Islet precursor cell (in vitro differentiated cells): ENCODE measurements at regions not wholly inside any gene's neighbourhood (a gene's known extent, or its start where the extent isn't known, plus 50 kb on each side); places are given as distances from the start of the nearest gene placed in this dataset.
"Not testable (repeated sequence)": the region's sequence is repeated elsewhere in the genome, so short reads cannot be mapped to it uniquely, and the experiment has no call there.

Experiments
- DNase-seq: peaks from one replicate; pipeline ENCODE4 v3.0.0-alpha.2; 2018

DNA sequence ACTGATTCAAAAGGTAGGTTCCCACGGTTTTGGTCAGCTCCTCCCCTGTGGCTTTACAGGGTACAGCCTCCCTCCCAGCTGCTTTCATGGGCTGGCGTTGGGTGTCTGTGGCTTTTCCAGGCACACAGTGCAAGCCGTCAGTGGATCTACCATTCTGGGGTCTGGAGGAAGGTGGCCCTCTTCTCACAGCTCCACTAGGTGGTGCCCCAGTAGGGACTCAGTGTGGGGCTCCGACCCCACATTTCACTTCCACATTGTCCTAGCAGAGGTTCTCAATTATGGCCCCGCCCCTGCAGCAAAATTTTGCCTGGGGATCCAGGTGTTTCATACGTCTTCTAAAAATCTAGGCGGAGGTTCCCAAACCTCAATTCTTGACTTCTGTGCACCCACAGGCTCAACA, 324.6 kb upstream of the PHF14 start:
- DNase-seq = not testable (repeated sequence)

DNA sequence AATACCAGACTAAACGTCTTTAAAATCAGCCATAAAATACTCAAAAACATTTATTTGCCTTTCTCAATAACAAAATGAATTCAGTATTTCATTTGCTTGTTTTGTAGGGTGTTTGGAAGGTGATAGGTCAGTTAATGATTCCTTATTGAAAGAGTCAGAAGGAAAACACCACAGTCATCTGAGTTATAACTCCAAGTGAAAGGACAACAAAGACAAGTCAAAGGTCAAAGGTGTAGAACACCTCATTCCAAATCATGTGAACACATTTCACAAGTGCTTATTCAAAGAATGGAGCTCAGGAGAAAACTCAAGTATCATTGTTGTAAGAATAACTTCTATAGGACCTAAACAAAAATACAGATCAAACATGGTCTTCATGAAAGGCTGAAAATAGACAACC, 318.6 kb upstream of the PHF14 start:
- DNase-seq = no peak

DNA sequence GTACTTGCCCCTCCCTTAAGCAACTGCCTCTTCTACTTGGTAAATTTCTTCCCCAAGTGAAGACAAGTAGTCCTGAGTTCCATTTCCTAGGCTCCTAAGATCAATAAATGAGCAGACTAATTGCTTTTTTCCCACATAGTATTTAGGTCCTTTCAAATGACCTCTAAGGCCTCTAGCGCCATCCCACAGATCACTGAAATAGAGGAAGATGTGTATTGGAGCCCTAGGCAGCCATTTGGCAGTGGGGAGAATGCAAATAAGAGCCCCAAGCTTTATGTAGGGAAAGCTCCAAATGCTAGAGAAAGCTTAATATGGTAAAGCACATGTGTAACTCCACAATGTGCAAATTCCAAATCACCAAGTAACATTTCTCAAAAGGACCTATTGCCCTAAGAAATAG, 316.5 kb upstream of the PHF14 start:
- DNase-seq = no peak

DNA sequence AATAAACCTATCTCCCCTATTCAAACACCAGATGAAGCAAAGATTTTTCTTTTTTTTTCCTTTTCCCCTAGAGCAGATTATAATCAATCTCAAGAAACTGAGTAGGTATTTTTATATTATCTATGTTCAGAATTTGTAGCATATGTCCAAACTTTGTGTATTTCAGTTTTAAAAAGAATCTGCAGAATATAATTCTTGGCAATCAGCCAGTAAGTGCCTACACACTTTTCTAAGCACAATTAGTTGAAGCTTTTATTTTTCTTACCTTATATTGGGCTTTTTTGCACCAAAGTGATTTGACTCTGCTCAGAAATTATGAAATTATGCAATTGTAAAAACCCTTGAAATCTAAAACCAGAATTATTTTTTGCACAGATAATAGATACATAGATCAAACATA, 315.8 kb upstream of the PHF14 start:
- no peak for DNase-seq

DNA sequence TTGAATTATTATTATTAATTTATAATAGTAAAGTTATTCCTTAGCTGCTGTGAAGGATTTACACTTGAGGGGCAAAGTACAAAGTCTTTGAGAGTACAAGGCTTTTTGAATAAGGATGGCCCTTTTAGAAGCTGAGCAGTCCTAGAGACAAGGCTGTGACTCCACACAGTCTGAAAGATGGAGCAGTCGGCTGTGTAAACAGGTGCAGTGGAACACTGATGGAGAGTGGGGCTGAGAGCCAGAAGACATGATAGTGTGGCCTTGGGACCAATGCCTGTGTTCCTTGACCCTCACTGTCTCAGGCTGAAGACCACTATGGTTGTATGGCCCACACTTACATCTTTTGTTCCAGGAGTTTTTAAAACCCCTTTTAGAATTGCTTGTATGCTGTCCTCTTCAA, 311.2 kb upstream of the PHF14 start:
- DNase-seq = no peak

DNA sequence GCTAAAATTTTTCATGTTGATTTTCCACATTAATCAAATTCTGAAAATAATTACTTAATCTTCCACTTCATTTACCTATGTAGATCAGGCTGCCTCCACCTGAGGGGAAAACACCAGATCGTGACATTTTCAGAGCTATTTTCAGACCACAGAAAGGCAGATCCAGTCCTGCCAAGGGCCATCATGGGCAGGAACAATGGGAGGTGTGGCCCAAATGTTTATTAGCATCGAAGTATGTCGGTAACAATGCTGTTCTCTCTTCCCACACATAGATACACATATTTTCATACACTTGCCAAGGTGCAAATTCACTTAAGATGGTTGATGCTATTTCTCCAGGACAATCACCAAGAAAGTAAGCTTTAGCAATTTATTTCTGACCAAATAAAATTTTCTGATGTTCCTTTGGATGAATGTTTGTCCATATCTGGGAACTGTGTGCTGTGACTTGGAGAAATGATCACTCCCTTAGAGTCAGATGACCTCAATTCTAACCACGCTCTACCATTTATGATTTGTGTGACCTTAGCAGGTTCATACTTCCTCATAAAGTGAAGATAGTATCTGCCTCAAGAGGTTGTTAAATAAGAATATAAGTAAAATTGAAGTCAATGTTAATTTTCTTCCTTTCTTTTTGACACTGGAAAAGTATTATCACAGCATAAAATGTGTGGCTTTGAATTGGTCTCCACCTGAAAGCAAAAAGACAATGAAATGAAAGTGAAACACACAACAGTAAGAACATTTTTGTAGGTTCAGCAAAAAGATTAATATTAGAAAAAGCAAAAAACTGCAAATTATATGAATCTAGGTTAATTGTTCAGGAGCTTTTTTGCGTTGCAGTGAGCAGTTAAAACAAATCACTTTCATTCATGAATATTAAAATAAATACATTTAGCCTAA, 310.4 kb upstream of the PHF14 start:
- DNase-seq = no peak

DNA sequence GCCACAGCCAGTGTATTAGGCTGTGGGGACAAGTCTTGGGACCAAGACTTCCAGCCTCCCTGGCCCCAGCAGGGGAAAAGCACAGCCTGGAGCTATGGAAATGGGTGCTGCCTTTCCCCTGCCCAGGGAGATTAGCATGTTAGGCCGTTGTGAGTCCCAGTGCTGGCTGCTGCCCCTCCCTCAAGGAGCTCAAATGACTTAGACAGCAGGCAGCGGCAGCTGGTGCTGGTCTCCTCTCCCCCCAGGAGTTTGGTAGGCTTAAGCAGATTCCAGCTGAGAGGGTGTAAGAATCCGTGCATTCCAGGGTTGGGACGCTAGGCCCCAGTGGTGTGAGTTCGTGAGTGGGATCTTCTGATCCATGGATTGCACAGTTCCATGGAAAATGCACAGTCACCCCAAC, 301.5 kb upstream of the PHF14 start:
- no peak for DNase-seq

DNA sequence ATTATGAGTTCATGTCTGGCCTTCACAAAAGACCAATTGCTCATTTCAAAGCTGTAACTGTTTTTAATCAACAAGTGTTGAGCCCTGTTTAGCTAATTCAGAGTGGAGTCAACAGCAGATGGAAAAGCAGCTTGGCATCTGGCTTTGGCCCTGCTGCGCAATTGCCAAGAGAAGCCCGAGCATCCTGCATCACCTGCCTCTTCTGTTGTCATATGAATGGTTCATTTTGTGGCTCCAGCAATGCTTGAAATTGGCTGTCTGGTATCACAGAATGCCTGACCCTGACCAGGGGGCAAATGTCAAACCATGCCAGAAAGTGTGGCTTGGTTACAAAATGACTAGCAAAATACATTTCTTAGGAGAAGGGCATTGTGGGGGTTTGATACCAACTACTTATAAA, 296.5 kb upstream of the PHF14 start:
- no peak for DNase-seq

DNA sequence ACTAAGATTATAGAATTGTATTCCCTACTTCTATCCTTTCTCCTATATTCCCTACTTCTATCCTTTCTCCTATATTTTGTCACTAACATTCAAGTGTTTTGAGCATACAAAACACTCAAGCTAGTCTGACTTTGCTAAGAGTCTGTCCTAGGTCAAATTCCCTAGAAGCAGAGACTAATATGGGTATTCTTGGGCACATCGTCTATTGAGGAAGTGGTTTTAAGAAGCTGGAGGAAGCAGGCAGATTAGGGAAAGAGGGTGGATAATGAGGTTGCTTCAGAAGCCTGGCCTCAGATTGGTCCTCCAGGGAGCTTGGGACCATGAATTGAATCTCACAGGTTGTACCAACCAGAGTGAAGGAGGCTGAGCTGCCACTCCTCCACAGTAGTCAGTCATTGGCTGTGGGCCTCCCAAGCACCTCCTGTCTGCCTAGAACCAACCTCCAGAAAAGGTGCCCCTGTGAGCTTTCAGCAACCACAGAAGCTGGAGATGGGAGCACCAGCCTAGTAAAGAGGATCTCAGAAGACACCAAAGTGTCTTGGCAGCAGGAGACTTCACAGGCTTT, 295.9 kb upstream of the PHF14 start:
- no peak for DNase-seq

DNA sequence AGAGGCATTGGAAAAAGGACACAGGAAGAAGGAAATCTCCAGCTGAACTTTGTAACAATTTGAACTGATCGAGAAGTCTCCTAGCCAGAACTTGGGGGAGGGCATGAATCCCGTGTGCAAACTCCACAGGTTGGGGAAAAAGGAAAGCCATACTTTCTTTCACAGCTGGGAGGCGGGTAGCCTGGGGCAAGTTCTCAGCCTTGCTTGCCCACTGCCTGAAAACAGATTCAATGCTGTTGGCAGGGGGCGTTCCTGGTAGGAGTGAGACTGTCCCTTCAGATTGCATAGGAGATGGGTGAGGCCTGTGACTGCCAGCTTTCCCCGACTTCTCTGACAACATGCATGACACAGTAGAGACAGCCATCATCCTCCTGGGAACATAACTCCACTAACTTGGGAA, 289.1 kb upstream of the PHF14 start:
- no peak for DNase-seq

DNA sequence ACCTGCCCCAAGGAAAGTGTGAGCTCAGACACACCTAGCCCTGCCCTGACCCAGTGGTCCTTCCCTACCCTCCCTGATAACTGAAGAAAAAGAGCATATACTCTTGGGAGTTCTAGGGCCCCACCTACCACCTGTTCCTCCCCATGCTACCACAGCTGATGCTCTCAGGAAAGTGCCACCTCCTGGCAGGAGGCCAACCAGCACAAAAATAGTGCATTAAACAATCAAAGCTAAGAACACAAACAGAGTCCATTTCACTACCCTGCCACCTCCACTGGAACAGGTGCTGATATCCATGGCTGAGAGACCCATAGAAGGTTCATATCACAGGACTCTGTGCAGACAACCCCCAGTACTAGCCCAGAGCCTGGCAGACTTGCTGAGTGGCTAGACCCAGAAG, 288.6 kb upstream of the PHF14 start:
- DNase-seq = no peak

DNA sequence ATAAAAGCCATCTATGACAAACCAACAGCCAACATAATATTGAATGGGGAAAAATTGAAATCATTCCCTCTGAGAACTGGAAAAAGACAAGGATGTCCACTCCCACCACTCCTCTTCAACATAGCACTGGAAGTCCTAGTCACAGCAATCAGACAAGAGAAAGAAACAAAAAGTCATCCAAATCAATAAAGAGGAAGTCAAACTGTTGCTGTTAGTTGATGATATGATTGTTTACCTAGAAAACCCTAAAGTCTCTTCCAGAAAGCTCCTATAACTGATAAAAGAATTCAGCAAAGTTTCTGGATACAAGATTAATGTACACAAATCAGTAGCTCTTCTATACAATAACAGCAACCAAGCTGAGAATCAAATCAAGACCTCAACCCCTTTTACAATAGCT, 285.1 kb upstream of the PHF14 start:
- no peak for DNase-seq

DNA sequence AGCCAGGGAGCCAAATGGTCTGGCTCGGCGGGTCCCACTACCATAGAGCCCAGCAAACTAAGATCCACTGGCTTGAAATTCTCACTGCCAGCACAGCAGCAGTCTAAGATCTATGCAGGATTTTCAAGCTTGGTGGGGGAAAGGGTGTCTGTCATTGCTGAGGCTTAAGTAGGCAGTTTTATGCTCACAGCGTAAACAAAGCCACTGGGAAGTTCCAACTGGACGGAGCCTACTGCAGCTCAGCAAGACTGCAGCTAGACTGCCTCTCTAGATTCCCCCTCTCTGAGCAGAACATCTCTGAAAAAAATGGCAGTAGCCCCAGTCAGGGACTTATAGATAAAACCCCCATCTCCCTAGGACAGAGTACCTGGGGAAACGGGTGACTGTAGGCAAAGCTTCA, 277.6 kb upstream of the PHF14 start:
- peak; percentile 51 for DNase-seq

DNA sequence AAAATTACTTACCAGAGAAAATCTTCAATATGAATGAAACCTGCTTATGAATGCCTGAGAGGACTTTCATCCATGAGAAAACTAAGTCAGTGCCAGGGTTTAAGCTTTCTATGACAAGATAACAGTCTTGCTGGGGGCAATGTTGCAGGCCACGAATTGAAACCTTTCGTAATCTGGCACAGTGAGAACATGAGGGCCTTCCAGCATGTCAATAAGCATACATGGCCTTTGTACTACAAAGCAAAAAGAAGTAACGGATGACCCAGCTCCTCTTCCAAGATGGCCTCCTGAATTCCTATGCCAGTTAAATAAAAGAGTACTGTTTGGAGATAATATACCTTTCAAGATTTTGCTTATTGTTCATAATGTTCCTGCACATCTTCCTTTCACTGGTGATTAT, 270.6 kb upstream of the PHF14 start:
- no peak for DNase-seq

DNA sequence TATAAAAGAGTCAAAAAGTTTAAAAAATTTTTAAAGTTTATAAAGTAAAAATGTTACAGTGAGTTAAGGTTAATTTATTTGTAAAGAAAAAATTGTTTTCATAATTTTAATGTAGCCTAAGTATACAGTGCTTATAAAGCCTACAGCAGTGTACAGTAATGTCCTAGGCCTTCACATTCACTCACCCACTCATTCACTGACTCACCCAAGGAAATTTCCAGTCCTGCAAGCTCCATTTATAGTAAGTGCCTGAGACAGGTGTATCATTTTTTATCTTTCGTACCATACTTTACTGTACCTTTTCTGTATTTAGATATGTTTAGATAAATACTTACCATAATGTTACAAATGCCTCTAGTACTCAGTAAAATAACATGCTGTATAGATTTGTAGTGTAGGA, 269.7 kb upstream of the PHF14 start:
- no peak for DNase-seq

DNA sequence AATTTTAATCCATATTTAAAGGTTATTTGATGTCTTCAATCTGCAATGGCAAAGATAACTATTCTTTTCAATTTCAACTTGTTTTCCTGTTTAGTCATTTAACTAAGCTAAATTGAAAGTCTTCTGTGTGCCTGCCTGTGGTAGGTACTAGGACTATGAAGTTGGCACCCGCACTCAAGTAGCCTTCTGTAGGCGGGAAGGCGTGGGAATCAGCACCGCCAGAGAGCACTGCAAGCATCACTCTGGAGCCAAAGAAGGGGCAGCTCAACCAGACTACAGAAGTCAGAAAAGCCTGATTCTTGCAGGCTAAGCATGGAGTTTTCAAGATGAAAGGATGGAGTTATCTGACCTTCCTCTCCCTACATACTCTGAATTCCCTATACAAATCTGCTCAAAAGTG, 269.0 kb upstream of the PHF14 start:
- no peak for DNase-seq

DNA sequence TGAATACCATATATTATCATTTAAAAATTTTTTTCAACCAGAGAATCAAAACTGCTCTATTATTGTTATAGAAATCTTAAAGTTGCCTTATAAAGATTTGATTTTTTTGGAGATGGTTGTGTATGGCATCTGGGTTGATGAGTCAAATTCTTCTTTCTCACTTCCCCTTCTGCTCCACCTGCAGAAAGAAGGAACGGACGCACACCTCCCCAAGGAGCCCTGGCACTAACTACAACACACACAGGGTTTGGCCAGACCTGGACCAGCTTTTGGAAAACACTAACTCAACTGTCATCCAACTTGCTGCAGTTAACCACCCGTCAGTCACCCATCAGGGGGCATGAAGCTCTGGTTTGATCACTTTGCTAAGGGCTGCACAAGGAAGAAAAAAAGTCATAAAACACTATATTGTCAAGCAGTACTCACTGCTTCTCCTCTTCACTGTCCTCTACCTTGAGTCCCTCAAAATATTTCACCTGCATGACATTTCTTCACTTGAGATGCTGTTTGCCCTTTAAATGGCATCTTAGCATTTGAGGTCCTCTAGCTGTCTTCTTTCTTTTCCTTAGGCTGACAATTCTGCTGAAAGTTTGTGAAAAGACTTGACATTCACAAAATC, 266.7 kb upstream of the PHF14 start:
- no peak for DNase-seq

DNA sequence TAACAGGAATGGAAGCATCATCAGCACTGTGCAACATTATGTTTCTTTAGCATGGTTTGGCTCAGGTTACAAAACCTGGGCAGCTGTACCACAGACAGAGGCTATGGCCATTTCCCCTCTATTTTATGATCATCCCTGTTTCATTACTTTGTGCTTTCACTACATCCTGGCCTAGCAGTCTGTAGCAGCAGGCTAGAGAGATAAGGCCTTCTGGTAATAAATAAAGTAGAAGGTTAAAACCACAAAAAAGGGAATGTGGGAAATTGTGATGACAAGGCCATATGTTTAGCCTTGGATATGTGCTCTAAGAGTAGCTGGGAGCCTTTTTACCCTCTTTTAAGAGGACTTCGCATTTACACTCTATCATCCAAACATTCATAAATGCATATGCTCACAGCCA, 266.2 kb upstream of the PHF14 start:
- DNase-seq = peak; percentile 43

DNA sequence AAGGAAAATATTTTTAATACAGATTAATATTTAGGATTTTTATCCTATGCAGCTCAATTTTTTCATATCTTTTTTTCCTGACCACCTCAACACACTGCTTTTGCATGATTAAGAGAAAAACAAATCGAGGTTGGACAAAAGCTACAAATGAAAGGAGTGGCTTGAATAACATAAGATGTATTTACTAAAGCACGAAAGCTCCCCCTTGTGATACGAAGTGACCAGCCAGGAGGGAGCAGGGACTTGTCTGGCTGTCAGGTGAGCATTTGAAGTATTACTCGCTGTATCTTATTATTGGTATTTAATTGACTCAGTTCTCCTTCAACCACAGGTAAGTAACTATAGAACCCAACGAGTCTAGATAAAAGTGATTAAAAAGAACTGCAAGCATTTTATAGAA, 265.2 kb upstream of the PHF14 start:
- peak; percentile 61 for DNase-seq

DNA sequence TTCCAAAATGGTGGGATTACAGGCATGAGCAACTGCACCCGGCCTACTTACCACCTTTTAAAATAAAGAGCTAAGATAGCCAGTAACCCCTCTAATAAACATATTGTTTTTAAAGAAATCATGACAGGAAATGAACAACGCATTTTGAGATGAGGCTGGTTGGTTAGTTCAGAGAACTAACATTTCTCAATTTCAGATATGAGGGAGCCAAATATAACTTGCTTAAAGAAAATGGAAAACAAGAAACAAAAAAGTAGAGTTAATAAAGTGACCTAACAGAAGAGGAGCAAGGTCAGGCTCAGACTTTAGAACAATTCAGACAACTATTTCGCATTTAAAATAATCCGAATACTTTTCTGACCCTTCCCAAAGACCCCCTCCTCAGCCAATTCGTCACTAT, 254.9 kb upstream of the PHF14 start:
- no peak for DNase-seq

DNA sequence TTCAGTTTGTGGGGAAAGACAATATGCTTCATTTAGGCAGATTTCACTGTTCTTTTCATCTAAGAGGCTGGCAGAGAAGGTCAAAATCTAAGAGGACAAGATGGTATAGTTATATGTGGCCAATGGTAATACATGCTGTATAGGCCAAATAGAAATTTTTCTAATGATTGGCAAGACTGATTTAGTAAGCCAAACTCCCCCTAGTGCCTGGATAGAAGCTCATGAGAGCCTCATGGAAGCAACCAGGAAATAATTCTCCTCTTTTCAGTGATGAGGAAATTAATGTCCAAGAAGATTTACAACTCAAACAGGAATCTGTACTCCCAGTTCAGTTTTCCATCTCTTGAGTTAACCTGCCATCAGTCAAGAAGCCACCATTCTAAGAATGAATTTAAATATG, 253.6 kb upstream of the PHF14 start:
- DNase-seq = no peak

DNA sequence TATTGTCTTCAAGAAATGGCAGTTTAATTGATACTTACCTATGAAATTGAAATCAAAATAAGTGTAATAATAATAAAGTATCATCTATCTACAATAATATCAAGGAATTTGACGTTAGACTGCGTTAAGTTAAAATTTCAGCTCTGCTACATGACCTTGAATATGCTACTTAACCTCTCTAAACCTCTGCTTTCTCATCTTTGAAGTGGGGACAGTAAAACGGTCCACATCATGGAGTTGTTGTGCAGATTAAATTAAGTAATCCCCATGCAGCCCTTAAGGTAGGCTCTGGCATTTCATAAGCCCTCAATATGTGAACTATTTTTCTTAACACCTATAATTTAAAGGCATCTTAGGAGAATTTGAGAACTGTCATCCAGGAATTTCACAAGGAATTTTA, 252.4 kb upstream of the PHF14 start:
- no peak for DNase-seq

DNA sequence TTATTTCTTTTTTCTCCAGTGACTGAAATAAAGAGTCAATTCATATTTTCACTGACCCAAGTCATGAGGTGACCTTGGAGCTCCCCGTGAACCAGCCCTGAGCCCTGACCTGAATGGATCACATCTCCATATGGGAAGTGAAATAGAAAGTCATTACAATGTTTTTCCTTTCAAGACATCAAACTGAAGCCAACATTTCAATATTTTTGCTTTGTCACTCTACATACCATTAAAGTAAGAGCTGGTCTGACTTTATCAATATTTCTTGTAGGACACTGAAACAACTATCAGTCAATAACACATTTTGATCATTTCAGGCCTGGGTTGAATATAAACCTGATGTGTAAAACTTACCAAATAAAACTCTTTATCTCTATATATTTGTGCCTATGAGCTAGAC, 249.8 kb upstream of the PHF14 start:
- no peak for DNase-seq

DNA sequence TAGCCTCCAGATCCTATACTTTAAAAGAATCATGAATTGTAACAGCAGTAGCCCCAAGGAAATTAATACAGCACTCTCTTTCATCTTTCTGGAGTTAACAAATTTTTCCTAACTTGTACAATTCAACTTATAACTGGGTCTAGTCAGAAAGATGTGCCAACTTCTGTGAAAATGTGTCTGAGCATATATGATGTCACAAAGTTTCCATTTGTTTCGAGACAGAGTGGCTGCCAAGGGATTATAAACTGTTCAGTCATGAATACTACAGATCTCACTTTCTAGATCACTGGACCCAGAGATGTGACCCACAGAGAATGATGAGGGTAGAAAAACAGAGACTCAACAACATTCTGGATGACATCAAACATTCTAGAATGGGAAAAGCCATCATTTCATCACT, 249.2 kb upstream of the PHF14 start:
- DNase-seq = no peak

DNA sequence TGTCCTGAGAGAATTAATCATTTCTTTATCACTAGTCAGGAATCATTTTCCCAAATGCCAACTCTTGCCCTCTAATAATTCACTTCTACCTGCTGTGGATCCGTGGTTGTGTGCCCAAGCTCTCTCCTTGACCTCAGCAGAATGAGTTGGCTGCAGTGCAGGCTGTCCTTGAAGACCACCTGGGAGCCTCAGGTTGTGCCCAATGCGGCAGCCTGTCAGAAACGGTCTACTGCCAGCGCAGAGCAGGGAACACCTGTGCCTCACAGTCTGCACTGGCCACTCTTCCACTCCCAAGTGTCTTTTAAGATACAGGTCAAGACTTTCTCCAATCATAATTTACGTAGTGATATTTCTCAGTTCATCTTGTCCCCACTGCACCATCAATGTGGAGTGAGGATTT, 246.0 kb upstream of the PHF14 start:
- no peak for DNase-seq
